DND-41 (cell line): ENCODE measurements at regions not wholly inside any gene's neighbourhood (a gene's known extent, or its start where the extent isn't known, plus 50 kb on each side); places are given as distances from the start of the nearest gene placed in this dataset.

Experiments used
- ATAC-seq: fragments of 200-7000 bp; cut with Tn5 transposase; 3 replicates; pipeline ENCODE4 v1.9.1; 2021; ENCODE audit warnings: low read depth; ENCODE audit not compliant: insufficient read depth
- DNase-seq: peaks from one replicate; pipeline ENCODE4 v3.0.0-alpha.2; 2020
- H2AFZ ChIP-seq: 2 replicates; pipeline ENCODE4 v1.6.0; 2012; ENCODE audit warnings: low read depth, low read length
- H3K27ac ChIP-seq: 2 replicates; pipeline ENCODE4 v1.5.1; 2012; ENCODE audit warnings: low read length, inconsistent platforms
- H3K27me3 ChIP-seq: fragments of 200-600 bp; sonication (generic); 2 replicates; pipeline ENCODE4 v1.6.0; 2012; ENCODE audit warnings: low read length, mild to moderate bottlenecking, inconsistent platforms; ENCODE audit not compliant: insufficient read depth, poor library complexity
- H3K36me3 ChIP-seq: 2 replicates; pipeline ENCODE4 v1.5.1; 2012; ENCODE audit warnings: low read length, inconsistent platforms; ENCODE audit not compliant: insufficient read depth
- H3K4me1 ChIP-seq: 2 replicates; pipeline ENCODE4 v1.5.1; 2012; ENCODE audit warnings: mild to moderate bottlenecking, low read length; ENCODE audit not compliant: insufficient read depth
- H3K4me2 ChIP-seq: 2 replicates; pipeline ENCODE4 v1.6.0; 2012; ENCODE audit warnings: mild to moderate bottlenecking, moderate library complexity, low read length, inconsistent platforms; ENCODE audit not compliant: insufficient read depth
- H3K4me3 ChIP-seq, 2 experiments: fragments of 200-600 bp in 1 of 2; shearing (Covaris generic) in 1 of 2; 2 replicates each; pipeline ENCODE4 v1.5.1; 2012 to 2016; ENCODE audit warnings: inconsistent platforms in 2 of 2, low read length in 2 of 2, mild to moderate bottlenecking in 2 of 2, low read depth in 1 of 2, moderate library complexity in 1 of 2
- H3K79me2 ChIP-seq: 2 replicates; pipeline ENCODE4 v1.6.0; 2012; ENCODE audit warnings: low read length, inconsistent platforms; ENCODE audit not compliant: insufficient read depth
- H3K9ac ChIP-seq: 2 replicates; pipeline ENCODE4 v1.6.0; 2012; ENCODE audit warnings: low read depth, mild to moderate bottlenecking, inconsistent platforms, low read length, moderate library complexity
- H3K9me3 ChIP-seq: 2 replicates; pipeline ENCODE4 v1.5.1; 2012; ENCODE audit warnings: low read length, moderate library complexity, mild to moderate bottlenecking, inconsistent platforms; ENCODE audit not compliant: insufficient read depth, severe bottlenecking
- H4K20me1 ChIP-seq: 2 replicates; pipeline ENCODE4 v1.6.0; 2012; ENCODE audit warnings: low read length; ENCODE audit not compliant: insufficient read depth
- CTCF ChIP-seq: IDR thresholded peaks from 2 replicates; pipeline ENCODE4 v1.5.1; 2012; ENCODE audit warnings: borderline replicate concordance, low read length, moderate library complexity, mild to moderate bottlenecking; ENCODE audit not compliant: poor library complexity, severe bottlenecking; ENCODE audit errors: extremely low read depth
- EZH2 ChIP-seq: IDR thresholded peaks from 3 replicates; pipeline ENCODE4 v1.6.1; 2012; ENCODE audit warnings: borderline replicate concordance, low read depth, mild to moderate bottlenecking, moderate library complexity, low read length, inconsistent platforms; ENCODE audit not compliant: severe bottlenecking

GRCh38 chr3:1848935-1849334, 249.7 kb upstream of the CNTN4 start:
- Histone ChIP-seq H3K79me2 (no peaks in the 10 kb centered on the region), H3K4me2 (no peak overlapping the region), H3K4me1 (no peaks in the 10 kb centered on the region), H3K27me3 (no peaks in the 10 kb centered on the region), H4K20me1 (no peaks in the 10 kb centered on the region), H3K9me3 (no peaks in the 10 kb centered on the region), H3K4me3 (no peak overlapping the region), H3K36me3 (no peaks in the 10 kb centered on the region), H3K9ac (no peak overlapping the region), H2AFZ (no peak overlapping the region), H3K27ac (no peak overlapping the region)
- ATAC-seq: no peak
- DNase-seq: no peak
- TF ChIP-seq EZH2 (no peak), CTCF (no peak)

- no peak overlapping the region for H3K4me3 ChIP-seq
- no peak for DNase-seq
- H3K4me1 ChIP-seq: no peaks in the 10 kb centered on the region
- no peaks in the 10 kb centered on the region for H3K79me2 ChIP-seq
- H2AFZ ChIP-seq: no peak overlapping the region
- no peak for TF ChIP-seq EZH2
- TF ChIP-seq CTCF: no peak
- no peaks in the 10 kb centered on the region for H3K27me3 ChIP-seq
- H3K9me3 ChIP-seq: no peaks in the 10 kb centered on the region
- H3K27ac ChIP-seq: no peak overlapping the region
- H4K20me1 ChIP-seq: no peaks in the 10 kb centered on the region
- no peak for ATAC-seq
- H3K4me2 ChIP-seq: no peak overlapping the region
- H3K36me3 ChIP-seq: no peaks in the 10 kb centered on the region
- no peak overlapping the region for H3K9ac ChIP-seq
These were observed 245.7 kb upstream of the CNTN4 start for GRCh38 chr3:1852950-1853349.

- Histone ChIP-seq H3K36me3 (no peaks in the 10 kb centered on the region), H2AFZ (no peak overlapping the region), H3K9me3 (no peaks in the 10 kb centered on the region), H3K4me3 (no peak overlapping the region), H3K27ac (no peak overlapping the region), H3K27me3 (no peaks in the 10 kb centered on the region), H3K4me2 (no peak overlapping the region), H3K79me2 (no peaks in the 10 kb centered on the region), H3K4me1 (no peaks in the 10 kb centered on the region), H3K9ac (no peak overlapping the region), H4K20me1 (no peaks in the 10 kb centered on the region)
- TF ChIP-seq CTCF: no peak
- no peak for TF ChIP-seq EZH2
- ATAC-seq (no peak), DNase-seq (no peak)
These were observed 242.8 kb upstream of the CNTN4 start for GRCh38 chr3:1855841-1856240.

GRCh38 chr3:1870738-1871137, 227.9 kb upstream of the CNTN4 start:
- TF ChIP-seq EZH2: no peak
- TF ChIP-seq CTCF: no peak
- H3K79me2 ChIP-seq: no peaks in the 10 kb centered on the region
- H3K27ac ChIP-seq: no peak overlapping the region
- H3K36me3 ChIP-seq: no peaks in the 10 kb centered on the region
- H3K4me1 ChIP-seq: no peaks in the 10 kb centered on the region
- H2AFZ ChIP-seq: no peak overlapping the region
- H4K20me1 ChIP-seq: no peaks in the 10 kb centered on the region
- DNase-seq: no peak
- no peak for ATAC-seq
- no peaks in the 10 kb centered on the region for H3K9me3 ChIP-seq
- no peak overlapping the region for H3K9ac ChIP-seq
- H3K27me3 ChIP-seq: no peaks in the 10 kb centered on the region
- H3K4me2 ChIP-seq: no peak overlapping the region
- H3K4me3 ChIP-seq: no peak overlapping the region
